KBM-7 (cell line): ENCODE measurements at regions not wholly inside any gene's neighbourhood (a gene's known extent, or its start where the extent isn't known, plus 50 kb on each side); places are given as distances from the start of the nearest gene placed in this dataset.

Source experiments
- DNase-seq: peaks from one replicate; pipeline ENCODE4 v3.0.0-alpha.2; 2015
- in situ Hi-C: fragments of 300-500 bp; cut with MboI; formaldehyde crosslinking; loops from 2 replicates; pipeline ENCODE4 v1.14.3; 2020; ENCODE audit warnings: low sequenced_read_pairs, low pct_unique_long_range_greater_than_20kb, mixed read lengths

GRCh38 chr10:131440405-131441360 is 129.2 kb upstream of the TCERG1L start:
- DNase-seq: no peak
- in situ Hi-C loops: no loop called here

DNA sequence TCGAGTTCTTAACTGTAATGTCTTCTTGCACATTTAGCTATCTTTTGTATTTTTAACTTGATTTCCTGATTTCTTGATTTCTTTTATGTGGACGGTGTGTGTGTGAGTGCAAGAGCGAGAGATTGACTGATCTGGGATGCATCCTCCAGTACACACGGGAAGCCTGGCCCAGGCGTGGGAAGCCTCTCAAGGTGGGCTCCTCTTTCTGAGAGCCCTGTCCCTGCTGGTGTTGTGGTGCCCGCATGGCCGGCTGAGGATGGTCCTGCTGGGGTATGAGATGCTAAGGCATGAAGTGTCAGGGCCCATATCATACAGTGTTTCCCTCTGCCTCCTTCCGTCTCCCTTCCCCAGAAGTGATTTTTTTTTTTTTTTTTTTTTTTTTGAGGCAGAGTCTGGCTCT is 130.8 kb upstream of the TCERG1L start:
- DNase-seq: no peak
- in situ Hi-C loops: no loop called here

- in situ Hi-C loops: no loop called here
- no peak for DNase-seq
These were observed 132.8 kb upstream of the TCERG1L start for GRCh38 chr10:131444286-131444685.

GRCh38 chr10:131444862-131445461 is 133.4 kb upstream of the TCERG1L start:
- in situ Hi-C loops: no loop called here

DNA sequence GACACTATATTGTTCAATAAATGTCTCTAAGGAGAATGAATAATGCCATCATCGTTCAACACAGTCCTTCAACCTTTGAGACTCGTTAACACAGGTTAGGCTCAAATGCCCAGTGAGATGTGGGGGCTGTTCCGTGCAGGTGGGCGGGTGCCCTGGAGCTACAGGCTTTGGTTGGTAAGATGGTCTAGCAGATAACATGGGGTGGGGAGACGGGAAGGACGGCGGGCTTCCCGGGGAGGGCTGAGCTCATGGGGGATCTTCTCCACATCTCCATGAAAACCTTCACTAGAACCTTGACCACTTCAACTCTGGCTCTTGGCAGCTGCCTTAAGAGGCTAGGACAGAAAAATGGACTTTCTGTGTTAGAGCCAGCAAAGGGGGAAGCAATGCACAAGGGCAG is 134.1 kb upstream of the TCERG1L start:
- in situ Hi-C loops: no loop called here
- DNase-seq: no peak

More at GRCh38 chr10:131444862-131445461, 133.4 kb upstream of the TCERG1L start:
- no peak for DNase-seq

GRCh38 chr10:131446171-131446570 is 134.7 kb upstream of the TCERG1L start:
- in situ Hi-C loops: no loop called here
- DNase-seq: no peak

GRCh38 chr10:131448171-131448570 is 136.7 kb upstream of the TCERG1L start:
- in situ Hi-C loops: no loop called here
- DNase-seq: no peak

GRCh38 chr10:131448883-131449282 is 137.4 kb upstream of the TCERG1L start:
- no peak for DNase-seq
- in situ Hi-C loops: no loop called here

- in situ Hi-C loops: no loop called here
- DNase-seq: no peak
These were observed 138.8 kb upstream of the TCERG1L start for GRCh38 chr10:131450216-131450765.

GRCh38 chr10:131451407-131452015 is 140.0 kb upstream of the TCERG1L start:
- in situ Hi-C loops: no loop called here
- DNase-seq: no peak

GRCh38 chr10:131452926-131453720 is 141.6 kb upstream of the TCERG1L start:
- in situ Hi-C loops: no loop called here
- no peak for DNase-seq

- in situ Hi-C loops: no loop called here
- peak; percentile 42 for DNase-seq
These were observed 142.5 kb upstream of the TCERG1L start for GRCh38 chr10:131453721-131454634.

- in situ Hi-C loops: no loop called here
These were observed 144.9 kb upstream of the TCERG1L start for GRCh38 chr10:131456411-131456810.

DNA sequence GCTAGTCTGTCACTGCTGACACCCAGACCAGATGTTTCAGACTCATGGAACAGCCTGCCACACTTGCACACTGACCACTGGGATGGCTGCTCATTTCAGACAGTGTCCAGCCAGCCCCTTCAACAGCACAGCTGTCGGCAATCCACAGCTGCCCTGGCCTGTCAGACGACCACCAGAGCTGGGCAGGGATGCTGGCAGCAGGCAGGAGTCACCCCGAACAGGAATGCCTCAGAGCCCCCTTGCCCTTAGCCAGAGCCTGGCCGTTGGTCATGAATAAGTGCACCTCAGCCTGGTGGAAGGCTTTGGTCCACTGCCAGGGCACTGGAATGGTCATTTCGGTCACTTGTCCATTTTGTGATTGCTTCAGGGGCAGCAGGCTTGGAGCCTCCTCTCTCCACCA is 149.6 kb upstream of the TCERG1L start:
- no peak for DNase-seq
- in situ Hi-C loops: no loop called here

More at GRCh38 chr10:131456411-131456810, 144.9 kb upstream of the TCERG1L start:
- no peak for DNase-seq

- DNase-seq: no peak
- in situ Hi-C loops: no loop called here
These were observed 153.3 kb upstream of the TCERG1L start for GRCh38 chr10:131464789-131465188.

- in situ Hi-C loops: no loop called here
- DNase-seq: no peak
These were observed 158.0 kb upstream of the TCERG1L start for GRCh38 chr10:131469551-131469950.

DNA sequence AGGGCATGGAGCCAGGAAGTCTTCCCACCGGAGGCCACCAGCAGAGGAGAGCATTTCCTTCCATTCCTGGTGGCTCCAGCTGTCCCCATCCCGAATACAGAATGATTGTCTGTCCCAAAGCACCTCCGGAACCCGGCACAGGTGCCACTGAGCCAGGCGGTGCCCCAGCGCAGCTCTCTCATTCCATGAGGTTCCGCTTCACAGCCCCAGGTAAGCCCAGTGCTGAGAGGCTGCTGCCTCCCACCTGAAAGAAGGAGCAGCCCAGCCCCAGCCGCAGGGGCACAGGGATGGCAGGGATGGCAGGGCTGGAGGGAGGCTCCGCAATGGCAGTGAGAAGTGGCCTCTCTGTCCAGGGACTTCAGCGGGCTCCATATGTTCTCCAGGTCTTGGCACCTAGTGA is 162.1 kb upstream of the TCERG1L start:
- in situ Hi-C loops: no loop called here
- DNase-seq: no peak

DNA sequence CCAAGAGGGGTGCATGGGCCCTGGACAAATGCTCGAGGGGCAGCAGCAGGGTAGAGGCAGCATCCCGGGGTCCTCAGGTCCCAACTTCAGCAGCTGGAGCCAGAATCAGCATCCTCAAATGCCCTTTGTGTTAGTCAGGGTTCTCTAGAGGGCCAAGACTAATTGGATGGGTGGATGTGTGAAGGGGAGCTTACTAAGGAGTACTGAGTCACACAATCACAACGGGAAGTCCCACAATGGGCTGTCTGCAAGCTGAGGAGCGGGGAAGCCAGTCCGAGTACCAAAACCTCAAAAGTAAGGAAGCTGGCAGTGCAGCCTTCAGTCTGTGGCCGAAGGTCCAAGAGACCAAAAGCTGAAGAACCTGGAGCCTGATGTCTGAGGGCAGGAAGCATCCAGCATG is 162.9 kb upstream of the TCERG1L start:
- no peak for DNase-seq
- in situ Hi-C loops: no loop called here
